Fibroblast of skin of back (primary cell): ENCODE measurements at regions not wholly inside any gene's neighbourhood (a gene's known extent, or its start where the extent isn't known, plus 50 kb on each side); places are given as distances from the start of the nearest gene placed in this dataset.
A peak's percentile ranks its signal among the peaks of the same experiment; 100 is the strongest.

Source experiments
- DNase-seq: peaks from one replicate; pipeline ENCODE4 v3.0.0-alpha.2; 2013

DNA sequence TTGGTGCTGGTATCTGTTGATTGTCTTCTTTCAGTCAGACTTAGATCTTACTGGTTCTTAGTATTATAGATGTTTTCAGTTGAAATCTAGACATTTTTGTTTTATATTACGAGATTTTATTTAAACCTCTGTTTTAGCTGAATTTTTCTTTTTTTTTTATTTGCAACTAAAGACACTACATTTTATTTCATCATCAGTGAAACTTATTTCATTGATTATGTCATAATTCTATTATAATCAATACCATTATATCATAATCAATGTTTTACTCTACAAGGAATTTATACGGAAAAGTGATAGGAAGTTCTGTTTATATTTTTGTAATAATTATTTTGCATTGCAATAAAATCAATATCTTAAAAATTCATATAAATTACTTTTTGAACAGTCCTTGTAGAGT is 477.4 kb upstream of the MDFIC2 start:
- no peak for DNase-seq

DNA sequence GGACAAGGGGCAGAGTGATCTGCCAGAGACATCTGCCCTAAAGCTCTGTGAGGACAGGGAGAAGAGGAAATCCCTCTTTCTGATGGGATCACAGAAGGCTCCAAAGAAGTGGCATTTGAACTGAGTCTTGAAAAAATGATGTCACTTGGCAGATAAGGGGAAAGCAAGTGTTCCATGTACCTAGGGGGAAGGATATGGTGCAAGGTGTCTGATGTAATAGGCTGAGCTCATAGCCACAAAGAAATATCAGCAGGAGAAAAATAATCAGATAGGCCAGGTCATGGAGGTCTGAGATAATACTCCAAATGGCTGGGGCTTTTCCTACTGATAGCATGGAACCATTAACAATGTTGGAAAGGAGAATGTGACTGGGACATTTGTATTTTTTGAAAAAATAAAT is 468.4 kb upstream of the MDFIC2 start:
- DNase-seq, result no peak

DNA sequence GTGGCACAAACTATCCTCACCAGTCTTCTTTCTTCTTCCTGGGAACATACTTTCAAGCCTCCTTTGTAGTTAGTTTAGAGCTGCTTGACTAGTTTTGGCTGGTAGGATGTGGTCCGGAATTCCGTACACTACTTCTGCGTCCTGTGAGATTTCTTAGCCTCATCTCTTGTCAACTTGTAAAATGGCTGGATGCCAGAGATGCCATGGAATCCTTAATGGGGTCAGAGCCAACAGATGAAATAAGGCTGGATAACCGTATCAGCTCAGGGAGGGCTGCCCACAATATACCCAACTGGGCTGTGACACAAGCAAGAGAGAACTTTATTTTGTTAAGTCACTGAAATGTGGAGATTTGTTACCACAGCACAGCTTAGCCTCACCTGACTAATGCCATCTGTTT is 466.9 kb upstream of the MDFIC2 start:
- DNase-seq, result no peak

DNA sequence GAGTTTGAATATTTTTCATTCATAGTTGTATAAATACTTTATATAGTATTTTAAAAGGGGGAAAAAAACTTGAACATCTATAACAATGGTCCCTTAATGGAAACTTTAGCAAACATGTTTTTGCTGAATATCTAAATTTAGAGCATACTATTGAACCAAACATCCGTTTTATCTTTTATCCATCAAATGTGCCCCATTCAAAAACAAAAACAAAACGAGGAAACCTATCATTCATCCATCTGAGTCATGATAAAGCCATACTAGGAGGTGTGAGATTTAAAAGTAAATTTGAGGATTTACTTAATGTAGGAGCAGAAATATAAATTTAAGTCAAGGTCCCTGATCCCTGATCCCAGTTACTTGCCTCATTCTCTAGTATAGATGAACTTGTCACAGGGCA is 463.6 kb upstream of the MDFIC2 start:
- no peak for DNase-seq

DNA sequence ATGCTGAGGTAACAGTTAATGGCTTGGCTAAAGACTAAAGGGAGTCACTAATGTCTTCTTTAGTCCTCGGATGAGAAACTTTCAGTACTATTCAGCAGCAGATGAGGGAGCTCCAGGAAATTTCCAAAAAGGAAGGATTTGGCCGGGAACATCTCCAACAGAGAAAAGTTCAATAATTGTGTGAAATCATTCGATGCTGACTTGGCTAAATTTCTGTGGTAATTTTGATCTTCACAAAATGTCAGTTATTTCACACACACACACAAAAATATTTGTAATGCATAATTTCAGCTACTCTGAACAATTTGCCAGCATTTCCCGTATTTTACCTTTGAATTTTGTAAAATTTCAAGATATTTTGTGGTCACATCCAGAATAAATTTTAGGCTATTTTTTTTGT is 462.8 kb upstream of the MDFIC2 start:
- no peak for DNase-seq

DNA sequence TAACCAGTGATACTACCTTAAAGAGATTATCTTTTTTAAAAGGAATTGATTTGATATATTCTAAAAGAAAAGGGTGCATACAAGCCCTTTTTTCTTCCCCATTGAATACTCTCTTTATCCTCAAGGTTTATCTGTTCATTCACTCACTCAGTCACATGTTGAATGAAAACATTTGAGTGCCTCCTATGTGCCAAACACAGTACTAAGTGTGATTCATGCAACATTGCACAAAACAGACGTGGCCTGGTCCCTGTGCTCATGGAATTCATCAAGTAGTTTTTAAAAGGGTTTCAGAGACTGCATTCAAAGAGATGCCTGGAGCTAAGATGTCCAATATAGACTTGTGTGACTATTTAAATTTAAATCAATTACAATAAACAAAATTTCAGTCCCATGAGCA is 462.2 kb upstream of the MDFIC2 start:
- no peak for DNase-seq

DNA sequence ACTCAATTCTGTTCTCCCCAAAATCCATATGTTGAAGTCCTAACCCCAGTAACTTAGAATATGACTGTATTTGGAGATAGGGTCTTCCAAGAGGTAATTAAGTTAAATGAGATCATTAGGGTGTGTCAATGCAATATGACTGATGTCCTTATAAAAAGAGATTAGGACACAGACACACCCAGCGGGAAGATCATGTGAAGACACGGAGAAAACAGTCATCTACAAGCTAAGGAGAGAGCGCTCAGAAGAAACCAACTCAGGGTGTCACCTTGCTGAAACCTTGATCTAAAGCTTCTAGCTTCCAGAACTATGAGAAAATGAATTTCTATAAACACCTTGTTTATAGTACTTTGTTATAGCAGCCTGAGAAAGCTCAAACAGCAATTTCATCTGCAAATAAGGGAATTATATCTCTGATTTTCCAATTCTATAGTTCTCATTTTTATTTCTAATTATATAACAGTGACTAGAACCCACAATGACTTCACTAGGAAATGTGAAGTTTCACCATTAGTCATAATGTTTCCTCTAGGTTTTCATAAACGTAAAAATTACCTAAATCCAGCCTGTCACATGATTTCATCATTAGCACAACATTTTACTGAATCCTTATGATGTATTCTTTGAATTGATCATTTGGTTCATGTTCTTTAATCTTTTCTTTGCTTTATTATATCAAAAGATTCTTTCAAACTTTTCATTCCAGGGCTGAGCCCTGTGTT is 459.1 kb upstream of the MDFIC2 start:
- peak; percentile 50 for DNase-seq

DNA sequence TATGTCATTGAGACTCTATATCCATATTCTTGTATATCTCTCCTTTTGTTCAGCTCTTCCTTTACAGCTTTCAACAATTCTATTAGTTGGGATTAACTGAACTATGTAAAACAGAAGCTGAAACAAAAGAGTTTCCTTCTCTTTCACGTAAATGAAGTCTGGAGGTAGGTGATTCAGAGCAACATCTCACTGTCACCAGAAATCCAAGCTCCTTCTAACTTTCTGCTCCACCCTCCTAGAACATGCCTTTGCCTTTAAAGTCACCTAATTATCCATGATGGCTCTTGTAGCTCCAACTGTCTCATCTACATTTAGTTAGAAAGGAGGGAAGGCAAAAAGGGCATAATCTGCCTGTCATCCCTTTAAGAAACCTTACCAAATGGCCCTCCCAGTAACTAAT is 458.2 kb upstream of the MDFIC2 start:
- DNase-seq, result no peak

DNA sequence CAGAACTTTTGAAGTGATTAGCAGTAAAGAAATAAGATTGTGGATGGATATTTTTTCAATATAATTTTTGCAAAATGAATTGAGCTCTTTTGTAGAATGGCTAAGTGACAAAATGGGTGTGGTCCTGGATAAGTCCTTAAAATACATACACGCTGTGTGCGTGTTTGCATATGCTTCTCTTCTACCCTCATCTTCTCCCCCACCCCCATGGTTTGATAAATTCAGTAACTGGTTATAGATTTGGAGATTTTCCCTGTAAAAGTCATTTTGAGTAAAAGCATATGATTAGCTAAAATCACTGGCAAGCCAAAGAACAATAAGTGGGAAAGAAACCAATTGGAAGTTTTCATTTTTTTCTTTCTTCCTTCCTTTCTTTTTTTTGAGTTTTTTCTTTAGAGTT is 453.9 kb upstream of the MDFIC2 start:
- DNase-seq, result no peak

DNA sequence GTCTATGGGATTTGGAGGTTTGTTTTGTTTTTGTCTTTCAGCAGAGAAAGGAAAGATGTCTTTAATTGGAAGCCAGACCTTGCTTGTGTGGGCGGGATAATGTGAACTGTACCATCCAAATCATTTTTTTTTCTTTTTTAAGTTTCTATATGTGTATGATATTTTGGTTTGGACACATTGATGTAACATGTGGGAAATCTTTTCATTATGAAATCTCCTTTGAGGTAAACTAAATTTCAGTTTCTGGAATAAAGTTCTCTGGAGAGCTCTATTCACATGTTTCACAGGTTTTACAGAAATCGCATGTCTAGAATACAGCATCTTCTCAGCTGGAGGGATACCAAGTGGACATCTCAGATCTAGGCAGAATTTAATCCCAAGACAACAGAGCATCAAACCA is 451.5 kb upstream of the MDFIC2 start:
- DNase-seq, result no peak

DNA sequence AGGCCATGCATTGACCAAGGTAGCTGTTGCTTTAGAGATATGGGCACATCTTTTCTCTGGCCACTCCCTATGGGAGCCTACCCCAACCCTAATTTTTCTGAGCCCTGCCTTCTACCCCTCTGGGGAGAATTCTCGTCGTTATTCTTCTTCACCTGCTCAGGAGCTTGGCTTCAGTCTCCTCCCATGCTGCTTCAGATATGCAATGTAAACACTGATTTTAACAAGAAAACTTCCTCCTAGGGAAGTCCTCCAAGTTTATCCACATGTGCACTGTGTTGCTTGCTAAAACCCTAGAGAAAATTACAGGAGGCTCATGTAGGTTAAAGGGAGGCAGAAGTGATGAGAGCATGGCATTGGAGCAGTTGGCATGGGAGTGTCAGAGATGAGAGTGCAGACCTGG is 445.2 kb upstream of the MDFIC2 start:
- DNase-seq, result no peak

DNA sequence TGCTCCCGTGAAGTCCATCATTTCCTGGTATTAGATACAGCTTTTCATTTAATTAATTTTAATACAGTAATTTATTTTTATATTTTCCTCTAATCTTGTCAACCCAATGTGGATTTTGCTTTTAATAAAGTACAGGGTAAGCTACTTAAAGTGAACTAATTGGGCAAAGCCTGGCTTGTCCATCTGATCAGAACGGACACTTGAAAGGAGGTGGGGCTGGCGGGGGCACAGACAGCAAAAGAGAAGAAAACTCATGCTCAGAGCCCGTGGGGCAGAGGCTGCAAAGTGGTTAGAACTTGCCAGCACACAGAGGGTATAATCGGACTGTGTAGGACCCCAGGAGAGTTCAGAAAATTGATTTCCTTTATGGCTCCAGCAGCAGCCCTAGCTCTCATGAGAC is 443.1 kb upstream of the MDFIC2 start:
- DNase-seq, result no peak

DNA sequence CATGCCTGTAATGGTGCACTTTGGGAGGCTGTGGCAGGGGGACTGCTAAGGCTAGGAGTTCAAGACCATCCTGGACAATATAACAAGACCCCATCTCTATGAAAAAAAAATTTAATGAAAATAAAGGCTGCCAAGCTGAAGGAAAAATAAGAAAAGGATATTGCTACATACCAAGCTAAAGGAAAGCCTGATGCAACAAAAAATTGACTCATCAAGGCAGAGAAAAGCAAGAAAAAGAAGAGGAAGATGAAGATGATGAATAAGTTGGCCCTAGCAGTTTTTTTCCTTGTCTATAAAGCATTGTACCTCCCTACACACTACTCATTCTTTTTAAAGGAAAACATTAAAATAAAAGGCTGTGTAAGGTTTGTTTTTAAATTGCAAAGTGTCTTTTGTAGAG is 441.9 kb upstream of the MDFIC2 start:
- DNase-seq, result peak; percentile 16

DNA sequence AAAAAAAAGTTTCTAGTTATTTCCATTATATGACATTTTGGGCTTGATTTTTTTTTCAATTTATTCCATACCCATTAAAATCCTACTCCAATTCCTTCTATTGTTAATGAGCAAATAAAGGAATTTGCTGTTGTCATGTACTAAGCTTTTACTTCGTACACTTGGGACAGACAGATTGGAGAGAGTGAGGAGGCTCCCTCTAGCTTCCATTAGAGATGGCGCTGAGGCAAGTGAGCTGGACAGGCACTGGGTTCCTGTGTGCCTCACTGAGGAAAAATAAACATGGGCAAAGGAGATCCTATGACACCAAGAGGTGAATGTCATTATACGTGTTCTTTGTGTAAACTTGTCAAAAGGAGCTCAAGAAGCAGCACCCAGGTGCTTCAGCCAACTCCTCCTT is 441.1 kb upstream of the MDFIC2 start:
- DNase-seq, result no peak

DNA sequence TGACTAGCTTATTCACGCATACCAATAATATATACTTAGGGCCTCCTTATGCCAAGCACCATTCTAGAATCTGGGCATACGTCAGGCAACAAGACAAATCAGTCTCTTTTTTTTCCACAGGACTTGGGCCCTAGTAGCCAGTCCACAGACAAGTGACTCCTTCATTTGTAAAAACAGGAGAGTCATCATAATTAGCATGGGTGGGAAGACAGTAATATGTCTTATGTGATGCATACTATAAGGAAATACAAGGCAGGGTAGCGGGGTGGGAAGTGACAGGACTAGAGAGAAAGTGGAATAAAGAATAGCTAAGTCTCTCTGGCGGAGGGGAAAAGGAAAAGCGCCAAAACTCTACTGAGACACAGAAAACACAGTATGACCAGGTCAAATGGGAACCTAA is 439.6 kb upstream of the MDFIC2 start:
- no peak for DNase-seq

DNA sequence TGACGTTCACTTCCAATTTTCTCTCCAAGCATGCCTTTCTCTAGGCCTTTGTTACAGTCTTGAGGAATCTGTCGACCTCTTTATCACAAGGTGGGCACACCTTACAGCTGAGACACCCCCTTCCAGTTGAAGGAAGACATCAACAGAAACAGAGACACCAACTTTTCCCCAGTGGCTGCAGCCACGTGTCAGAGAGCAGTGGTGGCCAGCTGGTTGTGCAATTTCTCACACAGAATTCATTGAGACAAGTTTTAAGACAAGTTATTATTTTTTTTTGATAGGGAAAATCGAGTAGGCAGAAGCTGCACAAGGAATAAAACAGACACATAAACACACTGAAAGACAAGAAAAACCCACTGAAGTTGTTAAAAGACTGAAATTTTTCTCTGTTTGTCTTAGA is 436.7 kb upstream of the MDFIC2 start:
- no peak for DNase-seq

DNA sequence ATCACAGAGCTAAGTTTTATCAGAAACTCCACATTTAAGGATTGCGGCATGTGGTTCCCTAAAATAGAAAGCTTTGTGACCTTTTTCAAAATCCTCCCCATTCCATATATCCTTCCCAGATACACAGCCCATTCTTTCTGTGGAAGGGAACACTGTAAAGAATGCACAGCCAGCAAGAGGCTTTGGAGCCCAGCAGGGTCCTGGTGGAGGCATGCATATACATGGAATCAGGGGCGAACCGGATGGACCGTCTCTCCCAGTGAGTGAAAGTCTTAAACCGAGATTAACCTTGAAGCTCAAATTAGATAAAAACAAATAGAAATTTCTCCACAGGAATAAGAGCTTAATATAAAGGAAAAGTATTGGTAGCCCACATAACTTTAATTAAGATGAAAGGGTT is 436.2 kb upstream of the MDFIC2 start:
- DNase-seq, result no peak

DNA sequence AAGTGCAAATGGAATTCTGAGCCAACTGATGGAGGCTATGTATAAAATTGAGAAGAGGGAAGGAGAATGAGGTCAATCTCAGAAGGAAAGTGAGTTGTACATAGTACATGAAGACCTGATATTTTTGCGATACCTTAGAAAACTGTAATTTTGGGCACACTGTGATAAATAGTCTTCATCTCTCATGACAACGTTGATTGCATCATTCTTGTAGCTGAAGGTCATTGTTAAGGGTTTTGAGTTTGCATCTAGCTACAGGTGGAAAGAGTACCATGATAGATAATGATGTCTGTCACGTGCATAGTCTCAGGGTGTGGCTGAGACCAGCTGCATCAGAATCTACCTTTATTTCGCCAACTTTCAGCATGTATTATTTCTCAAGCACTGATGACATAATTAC is 435.4 kb upstream of the MDFIC2 start:
- DNase-seq, result no peak

DNA sequence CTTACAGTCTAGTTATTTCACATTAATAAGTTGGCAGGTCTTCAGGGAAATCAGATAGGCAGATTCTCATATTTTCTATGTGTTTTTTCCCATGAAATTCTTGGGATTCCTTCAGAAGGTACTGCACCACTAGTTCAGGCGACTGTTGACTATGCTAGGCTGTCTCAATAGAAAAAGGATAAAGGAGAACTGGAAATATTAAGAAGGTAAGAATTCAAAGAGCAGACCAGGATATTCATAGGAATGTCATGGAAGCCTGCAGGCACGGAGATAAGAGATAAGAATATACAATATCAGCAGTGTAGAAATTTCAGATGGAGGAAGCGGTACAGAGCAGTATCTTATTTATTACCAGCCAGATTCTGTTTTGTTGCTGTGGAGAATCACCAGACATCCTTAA is 432.1 kb upstream of the MDFIC2 start:
- DNase-seq, result peak; percentile 25

DNA sequence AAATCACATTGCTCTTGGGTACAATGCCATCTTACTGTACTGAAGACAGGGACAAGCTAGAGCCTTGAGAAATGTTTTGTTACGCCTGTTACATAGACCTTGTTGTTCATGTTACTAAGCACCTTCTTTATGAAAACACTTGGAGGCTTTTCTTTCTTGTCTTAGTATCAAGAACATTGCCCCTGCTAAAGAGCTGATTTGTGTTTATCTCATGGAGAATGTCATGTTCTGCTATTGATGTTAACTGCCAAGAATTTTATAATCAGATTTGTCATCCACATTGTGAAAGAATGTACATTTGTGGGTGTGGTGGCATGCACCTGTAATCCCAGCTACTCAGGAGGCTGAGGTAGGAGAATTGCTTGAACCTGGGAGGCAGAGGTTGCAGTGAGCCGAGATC is 431.3 kb upstream of the MDFIC2 start:
- no peak for DNase-seq

DNA sequence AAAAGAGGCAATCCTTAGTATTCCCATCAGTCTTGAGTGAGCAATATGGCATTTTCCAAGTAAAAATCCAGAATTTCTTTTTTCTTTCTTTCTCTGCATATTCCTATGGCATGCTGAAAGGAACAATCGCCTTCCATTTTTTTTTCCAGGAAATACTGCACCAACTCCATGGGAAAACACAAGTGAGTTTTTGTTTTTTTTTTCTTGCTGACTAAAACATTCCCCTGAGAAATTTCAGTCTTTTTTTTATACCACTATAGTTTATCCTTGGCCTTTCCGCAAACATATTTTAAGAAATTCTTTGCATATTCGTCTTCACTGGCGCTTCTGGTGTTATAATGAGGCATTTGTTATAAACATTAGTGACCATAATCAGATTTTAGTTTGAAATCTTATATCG is 429.6 kb upstream of the MDFIC2 start:
- peak; percentile 17 for DNase-seq

DNA sequence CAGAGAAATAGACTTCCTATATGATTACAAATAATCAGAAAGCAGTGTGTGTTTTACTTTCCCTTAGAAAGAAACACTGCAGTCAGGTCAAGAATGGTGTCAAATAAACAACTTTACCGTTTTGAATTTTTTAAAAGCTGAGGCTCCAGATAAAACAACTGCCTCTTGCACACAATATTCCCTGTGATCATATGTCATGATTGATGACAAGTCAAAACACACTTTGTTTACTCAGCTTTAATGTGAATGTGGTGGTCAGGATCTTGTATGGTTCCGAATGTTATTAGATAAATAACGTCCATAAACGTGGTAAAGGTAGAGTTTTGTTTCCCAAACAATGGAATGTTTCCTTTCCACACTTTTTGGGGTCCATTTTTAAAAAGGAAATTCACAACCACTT is 428.4 kb upstream of the MDFIC2 start:
- DNase-seq, result no peak

DNA sequence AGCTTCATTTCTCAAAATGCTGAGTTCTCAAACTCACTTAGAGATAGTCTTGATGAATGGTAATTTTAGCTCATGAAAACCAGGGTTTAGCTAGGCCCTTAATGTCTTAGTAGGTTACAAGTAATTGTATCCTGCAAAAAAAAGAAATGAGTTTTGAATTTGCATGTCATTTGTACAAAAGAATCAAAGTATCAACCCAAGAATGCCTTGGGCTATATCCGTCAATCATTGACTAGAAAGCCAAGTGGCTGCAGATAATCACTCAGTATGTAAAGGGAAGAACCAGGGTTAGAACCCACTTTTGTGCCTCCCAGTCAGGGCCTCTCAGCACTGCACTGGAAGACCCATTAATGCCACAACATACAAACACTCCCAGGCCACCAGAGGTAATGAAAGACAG is 427.6 kb upstream of the MDFIC2 start:
- DNase-seq, result no peak

DNA sequence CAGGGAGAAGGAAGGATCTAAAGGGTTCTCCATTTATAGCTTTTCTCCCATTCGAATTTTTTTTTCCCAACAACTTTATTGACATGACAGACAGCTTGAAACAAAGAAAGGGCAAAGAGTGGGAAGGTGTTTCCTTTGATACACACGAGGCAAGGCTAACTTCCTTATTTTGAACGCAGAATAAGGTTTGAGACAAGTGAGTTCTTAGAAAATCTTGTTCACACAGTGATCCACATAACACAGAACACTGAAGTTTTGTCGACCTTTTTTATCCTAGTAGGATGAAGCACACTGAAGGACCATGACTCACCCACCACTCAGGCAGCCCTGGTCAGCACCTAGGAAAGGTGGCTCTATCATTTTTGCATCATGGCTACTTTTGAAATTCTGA is 425.8 kb upstream of the MDFIC2 start:
- no peak for DNase-seq

DNA sequence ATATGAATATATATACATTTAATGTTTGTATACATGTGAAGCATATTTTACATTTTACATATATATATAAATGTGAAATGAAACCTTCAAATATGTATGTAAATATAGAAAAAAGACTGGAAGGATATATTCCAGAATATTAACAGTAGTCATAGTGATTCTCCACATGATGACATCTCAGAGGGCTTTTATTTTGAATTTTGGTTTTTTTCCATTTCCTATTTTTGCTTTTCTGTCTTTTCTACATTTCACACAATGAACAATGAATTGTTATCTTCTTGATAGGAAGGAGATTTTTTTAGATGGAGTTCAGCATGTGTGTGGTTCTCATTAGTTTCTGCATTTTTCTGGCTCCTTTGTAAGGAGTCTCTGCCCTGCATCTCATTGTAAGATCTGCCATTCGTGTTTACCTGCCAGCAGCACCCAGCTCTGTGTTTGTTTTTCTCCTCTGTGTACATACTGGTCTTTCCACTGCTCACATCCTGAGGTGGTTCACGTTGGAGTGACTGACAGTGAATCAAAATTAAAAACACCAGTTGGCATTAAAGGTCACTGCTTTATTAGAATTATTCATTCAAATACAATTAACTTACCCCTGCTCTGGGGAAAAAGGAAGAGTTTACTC is 425.3 kb upstream of the MDFIC2 start:
- DNase-seq, result no peak
